Right ventricle myocardium inferior (tissue), 1 donor: ENCODE measurements at regions not wholly inside any gene's neighbourhood (a gene's known extent, or its start where the extent isn't known, plus 50 kb on each side); places are given as distances from the start of the nearest gene placed in this dataset.
"Not testable (repeated sequence)": the region's sequence is repeated elsewhere in the genome, so short reads cannot be mapped to it uniquely, and the experiment has no call there.

Source experiments
- ATAC-seq: fragments of 200-7000 bp; cut with Tn5 transposase; one replicate; pipeline ENCODE4 v1.9.1; 2020; ENCODE audit warnings: mild to moderate bottlenecking, moderate library complexity
- DNase-seq: peaks from one replicate; pipeline ENCODE4 v3.0.0; 2021; ENCODE audit errors: missing footprints
- intact Hi-C: fragments of 100-400 bp; cut with DNase I; formaldehyde crosslinking; loops from one replicate; pipeline ENCODE4 v1.11.0; 2022
- donor health status: DM: no; HTN: yes; CAD: no; lungs with severe emphysema.

DNA sequence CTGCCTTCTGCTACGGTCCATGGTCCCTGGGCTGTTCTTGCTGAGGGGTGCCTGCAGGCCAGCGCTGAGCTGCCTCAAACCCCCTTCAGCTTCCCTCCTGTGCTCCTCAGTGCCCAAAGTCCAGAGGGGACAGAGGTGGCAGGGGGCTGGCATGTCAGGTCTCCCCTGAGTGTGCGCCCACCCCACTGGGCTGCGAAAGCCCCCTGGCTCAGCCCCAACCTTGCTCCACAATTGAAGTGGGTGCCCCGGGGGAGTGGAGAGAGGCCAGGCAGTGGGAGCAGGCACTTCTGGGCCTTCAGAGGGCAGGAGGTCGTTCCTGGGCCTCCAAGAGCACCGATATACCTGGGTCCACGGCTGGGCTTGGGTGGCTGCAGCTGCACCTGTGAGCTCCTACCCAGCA, 548.7 kb upstream of the FAM98A start:
- intact Hi-C loops = no loop called here
- DNase-seq (no peak), ATAC-seq (no peak)

DNA sequence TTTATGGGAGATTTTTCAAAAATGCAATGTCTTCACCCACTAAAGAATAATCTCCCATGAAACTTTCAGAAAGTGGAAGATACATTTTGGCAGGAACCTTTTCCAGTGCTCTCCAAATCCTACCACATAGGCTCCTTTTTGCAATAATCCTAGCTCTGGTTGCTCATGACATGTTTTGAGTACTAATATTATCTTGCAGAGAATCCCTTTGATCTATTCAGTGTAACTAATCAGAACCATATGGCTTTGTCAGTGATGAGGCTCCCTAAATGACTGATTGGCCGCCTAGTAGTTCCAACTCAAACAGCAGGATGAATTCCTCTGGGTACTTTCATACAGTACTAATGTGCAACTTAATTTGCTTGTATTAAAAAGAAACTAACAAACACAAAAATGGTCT, 544.0 kb upstream of the FAM98A start:
- DNase-seq (no peak), ATAC-seq (no peak)
- intact Hi-C loops = no loop called here

DNA sequence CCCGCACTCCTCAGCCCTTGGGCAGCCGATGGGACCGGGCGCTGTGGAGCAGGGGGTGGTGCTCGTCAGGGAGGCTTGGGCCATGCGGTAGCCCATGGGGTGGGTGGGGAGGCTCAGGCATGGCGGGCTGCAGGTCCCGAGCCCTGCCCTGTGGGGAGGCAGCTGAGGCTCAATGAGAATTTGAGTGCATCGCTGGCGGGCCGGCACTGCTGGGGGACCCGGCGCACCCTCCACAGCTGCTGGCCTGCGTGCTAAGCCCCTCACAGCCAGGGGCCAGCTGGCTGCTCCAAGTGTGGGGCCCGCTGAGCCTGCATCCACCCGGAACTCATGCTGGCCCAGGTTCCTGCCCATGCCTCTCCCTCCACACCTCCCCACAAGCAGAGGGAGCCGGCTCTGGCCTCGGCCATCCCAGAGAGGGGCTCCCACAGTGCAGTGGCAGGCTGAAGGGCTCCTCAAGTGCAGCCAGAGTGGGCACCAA, 543.5 kb upstream of the FAM98A start:
- not testable (repeated sequence) for DNase-seq, ATAC-seq

GRCh38 chr2:34133065-34133464, 534.0 kb upstream of the FAM98A start:
- ATAC-seq, intact Hi-C loops, DNase-seq: not testable (repeated sequence)

More for the DNA sequence above, 543.5 kb upstream of the FAM98A start:
- intact Hi-C loops = not testable (repeated sequence)

DNA sequence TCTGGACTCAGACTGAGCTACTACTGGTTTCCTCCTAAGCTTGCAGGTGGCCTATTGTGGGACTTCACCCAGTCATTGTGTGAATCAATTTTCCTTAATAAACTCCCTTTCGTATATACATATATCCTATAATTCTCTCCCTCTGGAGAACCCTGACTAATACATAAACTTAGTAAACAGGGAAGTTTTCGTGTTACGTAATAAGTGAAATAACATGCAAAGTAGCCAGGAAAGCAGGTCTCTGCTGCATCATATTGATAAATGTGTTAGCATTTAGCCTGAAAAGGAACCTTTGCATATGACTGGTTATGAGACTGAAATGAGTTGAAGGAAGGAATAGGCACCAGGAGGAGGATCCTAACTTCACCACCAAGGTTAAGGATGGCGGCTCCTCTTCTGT, 527.2 kb upstream of the FAM98A start:
- intact Hi-C loops = no loop called here
- DNase-seq = no peak
- no peak for ATAC-seq

- intact Hi-C loops = no loop called here
- ATAC-seq = no peak
- no peak for DNase-seq
These were observed 525.1 kb upstream of the FAM98A start for GRCh38 chr2:34123996-34124785.

DNA sequence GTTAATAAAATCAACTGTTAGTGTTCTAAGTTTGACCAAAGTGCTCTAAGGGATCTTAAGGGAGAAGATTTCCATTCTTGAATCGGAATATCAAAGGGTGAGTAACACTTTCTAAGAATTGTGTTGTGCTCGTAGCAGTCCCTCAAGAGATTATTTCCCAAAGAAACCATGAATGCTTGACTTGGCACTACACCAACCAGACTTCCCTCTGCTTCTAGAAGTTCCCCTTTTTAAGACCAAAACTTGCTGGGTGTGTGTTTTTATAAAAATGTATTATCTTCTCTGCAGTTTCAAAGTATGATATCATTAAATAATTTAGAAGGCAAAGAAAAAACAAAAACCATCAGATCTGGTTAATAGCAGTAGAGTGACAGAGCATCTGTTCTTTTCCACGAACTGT, 522.0 kb upstream of the FAM98A start:
- no peak for DNase-seq
- intact Hi-C loops = no loop called here
- no peak for ATAC-seq

DNA sequence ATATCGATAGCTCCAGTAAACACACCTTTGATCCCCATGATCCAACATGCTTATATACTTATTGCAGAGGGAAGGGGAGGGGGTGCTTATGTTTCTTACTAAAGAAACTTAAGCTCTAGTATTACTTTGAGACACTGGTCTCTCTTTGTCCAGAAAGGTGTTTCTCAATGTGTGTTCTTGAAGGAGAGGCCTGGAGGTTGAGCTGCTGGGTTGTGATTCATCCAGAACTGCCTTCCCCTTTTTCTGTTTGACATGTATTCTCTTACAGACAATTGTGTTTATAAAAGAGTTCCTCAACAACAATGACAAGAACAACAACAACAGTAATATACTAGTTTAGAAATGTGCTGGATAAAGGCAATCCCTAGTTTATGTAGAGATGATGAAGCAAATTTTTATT, 516.0 kb upstream of the FAM98A start:
- DNase-seq (no peak), ATAC-seq (no peak)
- intact Hi-C loops = no loop called here

- no peak for ATAC-seq
- intact Hi-C loops = no loop called here
- no peak for DNase-seq
These were observed 513.1 kb upstream of the FAM98A start for GRCh38 chr2:34112161-34112560.

DNA sequence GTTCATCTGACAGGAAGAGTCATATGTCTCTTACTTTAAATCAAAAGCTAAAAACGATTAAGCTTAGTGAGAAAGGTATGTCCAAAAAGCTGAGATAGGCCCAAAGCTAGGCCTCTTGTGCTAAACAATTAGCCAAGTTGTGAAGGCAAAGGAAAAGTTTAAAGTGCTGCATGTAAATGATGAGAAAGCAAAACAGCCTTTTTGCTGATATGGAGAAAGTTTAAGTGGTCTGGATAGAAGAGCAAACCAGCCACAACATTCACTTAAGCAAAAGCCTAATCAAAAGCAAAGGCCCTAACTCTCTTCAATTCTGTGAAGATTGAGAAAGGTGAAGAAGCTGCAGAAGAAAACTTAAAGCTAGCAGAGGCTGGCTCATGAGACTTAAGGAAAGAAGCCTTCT, 511.3 kb upstream of the FAM98A start:
- no peak for ATAC-seq
- DNase-seq = no peak

DNA sequence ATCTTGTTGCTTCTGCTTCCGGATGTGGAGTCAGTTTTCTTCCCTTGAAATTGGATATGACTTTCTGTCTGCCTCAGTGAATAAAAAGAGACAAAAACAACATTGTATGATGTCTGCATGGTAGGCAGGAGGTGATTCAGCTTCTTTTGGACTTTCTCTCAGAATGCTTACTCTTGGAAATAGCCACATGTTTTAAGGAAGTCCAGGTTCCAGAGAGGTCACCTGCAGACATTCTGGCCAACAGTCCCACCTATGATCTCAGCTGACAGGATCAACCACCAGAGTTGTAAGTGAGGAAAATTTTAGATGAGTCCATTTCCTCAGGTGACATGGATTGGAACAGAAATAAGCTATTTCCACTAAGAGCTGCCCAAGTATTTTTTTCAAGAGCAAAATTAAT, 508.7 kb upstream of the FAM98A start:
- intact Hi-C loops = no loop called here
- no peak for ATAC-seq
- no peak for DNase-seq

More for the DNA sequence above, 511.3 kb upstream of the FAM98A start:
- intact Hi-C loops = no loop called here

GRCh38 chr2:34105006-34105767, 506.1 kb upstream of the FAM98A start:
- ATAC-seq = no peak
- intact Hi-C loops = no loop called here
- no peak for DNase-seq

DNA sequence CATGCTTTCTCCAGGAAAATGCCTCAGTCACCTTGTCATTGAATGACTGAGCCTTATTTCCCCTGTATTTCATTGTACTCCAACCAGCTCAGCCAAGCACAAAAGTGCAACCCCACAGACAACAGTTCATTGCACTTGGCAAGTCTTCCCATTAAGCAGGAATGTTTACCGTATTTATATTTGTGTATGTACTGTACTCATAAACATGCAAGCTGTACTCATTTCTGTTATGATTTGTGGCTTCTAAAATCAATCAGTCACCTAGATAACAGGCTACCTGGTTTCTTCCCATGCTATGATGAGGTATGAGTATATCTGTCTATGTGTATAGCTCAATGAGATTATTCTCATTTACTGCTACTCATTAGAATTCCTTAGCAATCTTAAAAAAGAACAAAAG, 505.5 kb upstream of the FAM98A start:
- ATAC-seq = no peak
- intact Hi-C loops = no loop called here
- no peak for DNase-seq

DNA sequence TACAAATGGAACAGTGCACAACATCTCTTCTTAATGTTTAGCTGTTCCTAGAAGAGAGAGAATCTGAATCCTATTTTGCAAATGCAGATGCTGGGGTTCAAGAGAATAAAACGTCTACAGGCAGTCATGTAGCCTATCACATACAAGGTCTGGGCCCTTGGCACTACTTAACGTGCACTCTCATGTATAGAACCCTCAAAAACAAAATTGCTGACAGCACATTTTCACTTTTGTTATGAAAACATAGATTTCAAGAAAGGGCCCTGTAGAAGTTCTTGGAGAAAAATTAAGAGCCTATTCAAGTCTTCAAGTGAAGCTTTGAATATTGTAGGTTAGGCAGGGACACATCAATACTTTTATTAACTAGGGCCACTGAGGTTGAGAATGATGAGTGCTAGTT, 504.3 kb upstream of the FAM98A start:
- no peak for ATAC-seq
- no peak for DNase-seq
- intact Hi-C loops = no loop called here

- no peak for ATAC-seq
These were observed 503.2 kb upstream of the FAM98A start for GRCh38 chr2:34102339-34102738.

GRCh38 chr2:34099377-34099776, 500.3 kb upstream of the FAM98A start:
- DNase-seq (no peak), ATAC-seq (no peak)
- intact Hi-C loops = no loop called here

More at GRCh38 chr2:34102339-34102738, 503.2 kb upstream of the FAM98A start:
- no peak for DNase-seq
- intact Hi-C loops = no loop called here

GRCh38 chr2:34098256-34098655, 499.2 kb upstream of the FAM98A start:
- intact Hi-C loops = no loop called here
- DNase-seq = no peak
- ATAC-seq = no peak

- intact Hi-C loops = loop anchor here (2.0 kb wide), 1 partner anchor 1314 kb away; no protein-coding TSS in a partner anchor
- DNase-seq = no peak
- no peak for ATAC-seq
These were observed 497.6 kb upstream of the FAM98A start for GRCh38 chr2:34096562-34097171.

DNA sequence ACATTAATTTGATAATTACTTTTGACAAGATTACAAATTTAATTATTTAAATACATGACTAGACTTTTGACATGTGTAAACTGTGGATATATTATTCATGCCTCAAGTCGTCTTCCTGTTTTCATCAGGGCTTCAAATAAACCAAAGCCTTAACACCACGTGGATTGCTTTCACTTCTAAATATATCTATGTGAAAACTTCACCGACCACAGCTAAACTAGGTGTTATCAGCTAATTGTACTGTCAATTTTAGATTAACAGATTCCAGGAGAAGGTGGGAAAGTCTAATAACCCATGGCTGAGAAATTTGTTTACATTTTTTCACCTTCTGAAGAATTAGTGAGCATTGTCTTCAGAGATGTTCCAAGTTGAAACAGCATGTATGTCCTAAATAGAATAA, 494.7 kb upstream of the FAM98A start:
- DNase-seq (no peak), ATAC-seq (no peak)
- intact Hi-C loops = no loop called here

DNA sequence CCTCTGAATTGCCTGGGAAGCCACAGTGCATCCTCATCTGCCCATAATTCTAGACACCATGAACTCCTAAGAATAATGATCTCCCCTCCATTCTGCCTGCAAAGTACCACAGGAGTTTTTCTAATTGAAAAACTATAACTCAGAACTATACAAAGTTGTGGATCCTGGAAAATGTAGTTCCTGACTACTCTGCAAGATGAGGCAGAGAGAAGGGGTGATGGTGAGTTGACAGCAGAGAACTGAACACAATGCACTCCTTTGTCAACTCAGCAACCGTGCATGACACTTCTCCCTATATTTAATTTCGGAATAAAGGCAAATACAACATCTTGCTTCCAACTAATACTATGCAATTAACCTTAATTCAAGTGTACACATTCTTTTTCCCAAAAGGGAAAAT, 471.1 kb upstream of the FAM98A start:
- DNase-seq (no peak), ATAC-seq (no peak)
- intact Hi-C loops = no loop called here
